ENCODE measurements at regions not wholly inside any gene's neighbourhood (a gene's known extent, or its start where the extent isn't known, plus 50 kb on each side); places are given as distances from the start of the nearest gene placed in this dataset.

DNA sequence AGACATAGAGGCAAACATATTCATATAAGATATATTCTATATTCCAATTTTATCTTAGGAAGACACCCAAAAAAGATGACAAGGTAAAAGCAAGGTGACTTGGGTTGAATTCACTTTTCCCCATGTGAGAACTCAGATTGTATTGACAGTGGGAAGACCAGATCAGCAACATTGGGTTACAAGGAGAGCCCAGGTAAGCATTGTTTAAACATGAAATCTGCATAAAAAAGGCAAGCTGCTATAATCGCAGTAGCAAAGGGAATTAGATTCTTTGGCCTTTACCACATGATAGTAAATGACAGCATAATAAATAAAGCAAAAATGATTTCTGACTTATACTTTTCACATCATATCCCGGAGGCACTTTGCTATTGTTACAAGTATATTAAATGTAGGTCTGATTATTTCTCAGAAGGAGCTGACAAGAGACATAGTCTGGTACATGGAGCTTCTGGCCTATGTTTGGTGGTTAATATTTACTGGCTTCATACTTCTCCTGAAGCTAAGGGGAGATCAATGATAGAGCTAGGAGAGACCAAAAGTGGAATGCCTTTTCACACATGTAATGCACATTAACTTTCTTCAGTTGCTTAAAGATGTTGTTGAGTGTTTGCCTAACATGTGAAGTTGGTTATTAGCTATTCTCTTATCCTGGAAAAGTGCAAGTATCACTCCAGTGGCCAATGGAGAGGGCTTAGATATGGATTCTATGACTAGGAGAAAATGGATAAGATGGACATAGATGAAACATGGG lies 53.1 kb upstream of the EEF1E1 start:
- TF ChIP-seq, protein P1, sequence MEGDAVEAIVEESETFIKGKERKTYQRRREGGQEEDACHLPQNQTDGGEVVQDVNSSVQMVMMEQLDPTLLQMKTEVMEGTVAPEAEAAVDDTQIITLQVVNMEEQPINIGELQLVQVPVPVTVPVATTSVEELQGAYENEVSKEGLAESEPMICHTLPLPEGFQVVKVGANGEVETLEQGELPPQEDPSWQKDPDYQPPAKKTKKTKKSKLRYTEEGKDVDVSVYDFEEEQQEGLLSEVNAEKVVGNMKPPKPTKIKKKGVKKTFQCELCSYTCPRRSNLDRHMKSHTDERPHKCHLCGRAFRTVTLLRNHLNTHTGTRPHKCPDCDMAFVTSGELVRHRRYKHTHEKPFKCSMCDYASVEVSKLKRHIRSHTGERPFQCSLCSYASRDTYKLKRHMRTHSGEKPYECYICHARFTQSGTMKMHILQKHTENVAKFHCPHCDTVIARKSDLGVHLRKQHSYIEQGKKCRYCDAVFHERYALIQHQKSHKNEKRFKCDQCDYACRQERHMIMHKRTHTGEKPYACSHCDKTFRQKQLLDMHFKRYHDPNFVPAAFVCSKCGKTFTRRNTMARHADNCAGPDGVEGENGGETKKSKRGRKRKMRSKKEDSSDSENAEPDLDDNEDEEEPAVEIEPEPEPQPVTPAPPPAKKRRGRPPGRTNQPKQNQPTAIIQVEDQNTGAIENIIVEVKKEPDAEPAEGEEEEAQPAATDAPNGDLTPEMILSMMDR (conservative IDR thresholded peaks at IDR 0.05; ENCODE audit: low read length) = no peak
- no peak for TF ChIP-seq EZH2phosphoT487 (IDR thresholded peaks at IDR 0.05; ENCODE audit: borderline replicate concordance, low read depth, low read length)
